ENCODE measurements at regions not wholly inside any gene's neighbourhood (a gene's known extent, or its start where the extent isn't known, plus 50 kb on each side); places are given as distances from the start of the nearest gene placed in this dataset.

DNA sequence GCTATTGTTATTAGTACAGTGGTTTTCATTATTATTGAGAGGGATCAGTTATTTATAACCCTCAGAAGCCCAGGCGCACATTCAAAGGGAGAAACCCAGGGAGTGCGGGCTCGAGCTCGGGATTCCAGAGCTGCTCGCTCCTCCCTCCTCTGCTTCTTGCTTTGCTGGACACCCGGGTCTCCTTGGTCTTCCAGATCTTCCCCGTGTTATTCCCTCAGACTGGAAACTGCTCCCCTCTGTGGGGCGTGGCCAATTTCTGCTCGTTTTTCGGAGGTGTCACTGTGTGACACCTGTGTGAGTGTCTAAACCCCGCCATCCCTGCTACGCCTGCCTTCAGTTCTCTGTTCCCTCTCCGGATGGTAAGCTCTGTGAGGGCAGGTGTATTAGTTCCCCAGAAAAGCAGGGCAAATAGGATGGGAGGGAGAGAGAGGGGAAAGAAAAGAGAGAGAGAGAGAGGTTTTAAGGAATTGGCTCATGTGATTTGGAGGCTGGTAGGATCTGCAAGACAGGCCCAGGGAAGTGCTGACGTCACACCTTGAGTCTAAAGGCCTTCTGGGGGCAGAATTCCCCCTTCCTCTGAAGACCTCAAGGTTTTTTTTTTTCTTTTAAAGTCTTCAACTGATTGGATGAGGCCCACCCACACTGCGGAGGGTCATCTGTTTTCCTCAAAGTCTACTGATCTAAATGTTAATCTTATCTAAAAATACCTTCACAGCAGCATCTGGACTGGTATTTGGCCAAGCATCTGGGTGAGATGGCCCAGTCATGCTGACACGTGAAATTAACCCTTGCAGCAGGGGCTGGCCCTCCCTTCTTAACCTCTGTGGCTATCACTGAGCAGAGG, 457.3 kb upstream of the ID2 start:
- Histone ChIP-seq H3K4me2 (ENCODE audit: low read length) (no peak overlapping the region), H3K9ac (ENCODE audit: low read depth, low read length) (no peak overlapping the region), H3K4me3 (ENCODE audit: low read length) (no peak overlapping the region), H3K9me3 (replicated peaks; ENCODE audit: low read length) (no peaks in the 10 kb centered on the region), H3K27me3 (ENCODE audit: control insufficient read depth, insufficient read depth, low read length) (no peaks in the 10 kb centered on the region), H3K36me3 (ENCODE audit: insufficient read depth, low read length) (no peaks in the 10 kb centered on the region), H3K4me1 (ENCODE audit: control insufficient read depth, insufficient read depth, low read length) (peaks cover 16% of the 10 kb centered on the region)

DNA sequence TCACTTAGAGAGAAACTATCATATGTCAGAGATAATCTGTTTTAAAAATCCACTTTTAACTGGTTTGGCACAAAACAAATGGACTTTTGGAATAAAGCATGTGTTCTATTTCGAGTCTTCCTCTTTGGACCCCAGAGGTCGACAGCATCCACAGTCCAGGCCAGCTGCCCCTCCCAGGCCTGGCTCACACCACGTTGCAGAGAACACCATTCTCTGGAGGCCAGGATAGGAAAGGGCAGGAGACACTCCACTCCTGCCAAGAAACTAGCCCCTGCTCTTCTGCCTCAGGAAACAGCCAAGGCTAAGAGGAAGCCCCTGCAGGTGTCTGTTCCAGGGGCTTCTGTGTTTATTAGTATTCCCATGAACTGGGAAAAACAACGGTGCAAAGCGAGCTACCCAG, 456.6 kb upstream of the ID2 start:
- H3K4me2 ChIP-seq (ENCODE audit: low read length) = no peak overlapping the region
- no peaks in the 10 kb centered on the region for H3K9me3 ChIP-seq (replicated peaks; ENCODE audit: low read length)
- no peak overlapping the region for H3K4me3 ChIP-seq (ENCODE audit: low read length)
- no peaks in the 10 kb centered on the region for H3K36me3 ChIP-seq (ENCODE audit: insufficient read depth, low read length)
- no peaks in the 10 kb centered on the region for H3K27me3 ChIP-seq (ENCODE audit: control insufficient read depth, insufficient read depth, low read length)
- H3K9ac ChIP-seq (ENCODE audit: low read depth, low read length) = no peak overlapping the region
- peaks cover 11% of the 10 kb centered on the region for H3K4me1 ChIP-seq (ENCODE audit: control insufficient read depth, insufficient read depth, low read length)

DNA sequence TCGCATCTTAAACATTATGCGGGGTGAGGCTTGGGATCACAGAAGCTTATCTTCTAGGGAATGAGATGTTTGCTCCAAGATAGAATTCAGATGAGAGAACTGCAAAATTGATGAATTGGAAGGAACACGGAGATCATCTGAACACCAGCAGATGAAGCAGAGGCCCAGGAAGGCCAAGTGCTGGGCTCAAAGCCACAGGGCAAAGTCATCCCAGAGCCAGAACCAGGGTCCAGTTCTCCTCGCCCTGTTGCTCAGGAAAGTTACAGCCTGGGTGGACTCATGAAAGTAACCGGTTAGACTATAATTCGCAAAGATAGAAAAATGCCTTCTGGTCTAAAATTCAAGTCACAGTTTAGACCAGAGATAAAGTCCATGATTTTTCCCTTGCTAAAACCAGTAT, 456.1 kb upstream of the ID2 start:
- Histone ChIP-seq H3K27me3 (ENCODE audit: control insufficient read depth, insufficient read depth, low read length) (no peaks in the 10 kb centered on the region), H3K4me3 (ENCODE audit: low read length) (no peak overlapping the region), H3K4me2 (ENCODE audit: low read length) (no peak overlapping the region), H3K4me1 (ENCODE audit: control insufficient read depth, insufficient read depth, low read length) (peaks cover 6% of the 10 kb centered on the region), H3K9ac (ENCODE audit: low read depth, low read length) (no peak overlapping the region), H3K36me3 (ENCODE audit: insufficient read depth, low read length) (no peaks in the 10 kb centered on the region), H3K9me3 (replicated peaks; ENCODE audit: low read length) (no peaks in the 10 kb centered on the region)

DNA sequence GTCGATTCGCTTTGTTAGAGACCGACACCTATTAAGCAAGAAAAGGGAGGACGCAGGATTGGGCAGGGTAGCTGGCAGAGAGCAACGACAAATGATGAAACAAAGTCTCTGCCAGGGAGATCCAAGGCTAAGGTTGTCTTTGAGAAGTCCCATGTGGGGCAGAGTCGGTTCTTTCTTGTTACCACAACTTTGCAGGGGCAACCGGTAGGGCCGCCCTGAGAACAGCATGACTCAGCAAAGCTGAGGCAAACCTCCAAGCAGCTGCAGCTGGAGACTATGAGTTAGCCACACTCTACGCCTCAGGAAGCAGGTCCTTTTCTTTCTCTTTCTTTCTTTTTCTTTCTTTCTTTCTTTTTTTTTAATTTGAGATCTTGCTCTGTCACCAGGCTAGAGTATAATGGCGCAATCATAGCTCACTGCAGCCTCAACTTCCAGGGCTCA, 452.3 kb upstream of the ID2 start:
- peak overlapping the region; percentile 14 for H3K4me2 ChIP-seq (ENCODE audit: low read length)
- H3K4me1 ChIP-seq (ENCODE audit: control insufficient read depth, insufficient read depth, low read length) = peaks cover 6% of the 10 kb centered on the region
- no peaks in the 10 kb centered on the region for H3K9me3 ChIP-seq (replicated peaks; ENCODE audit: low read length)
- H3K36me3 ChIP-seq (ENCODE audit: insufficient read depth, low read length) = no peaks in the 10 kb centered on the region
- no peaks in the 10 kb centered on the region for H3K27me3 ChIP-seq (ENCODE audit: control insufficient read depth, insufficient read depth, low read length)
- H3K4me3 ChIP-seq (ENCODE audit: low read length) = no peak overlapping the region
- H3K9ac ChIP-seq (ENCODE audit: low read depth, low read length) = no peak overlapping the region

DNA sequence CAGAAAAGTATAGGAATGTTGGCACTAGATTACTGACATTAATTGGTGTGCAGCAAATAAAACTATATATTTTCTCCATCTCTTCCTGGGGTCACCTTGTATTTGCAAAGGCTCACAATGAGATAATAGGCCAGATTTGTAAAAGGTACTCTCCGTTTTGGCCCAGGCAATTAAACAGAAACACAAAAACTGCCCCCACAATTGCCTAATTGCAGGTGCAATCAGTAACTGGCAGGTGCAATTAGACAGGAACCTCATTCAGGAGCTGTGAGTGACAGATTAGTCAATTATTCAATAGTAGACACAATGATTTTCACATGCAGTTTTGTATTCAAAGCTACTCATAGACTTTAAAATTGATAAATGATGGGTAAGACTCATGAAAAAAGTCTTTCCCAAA, 451.4 kb upstream of the ID2 start:
- H3K9ac ChIP-seq (ENCODE audit: low read depth, low read length) = no peak overlapping the region
- no peaks in the 10 kb centered on the region for H3K9me3 ChIP-seq (replicated peaks; ENCODE audit: low read length)
- no peak overlapping the region for H3K4me2 ChIP-seq (ENCODE audit: low read length)
- H3K4me3 ChIP-seq (ENCODE audit: low read length) = no peak overlapping the region
- H3K4me1 ChIP-seq (ENCODE audit: control insufficient read depth, insufficient read depth, low read length) = peaks cover 6% of the 10 kb centered on the region
- no peaks in the 10 kb centered on the region for H3K27me3 ChIP-seq (ENCODE audit: control insufficient read depth, insufficient read depth, low read length)
- no peaks in the 10 kb centered on the region for H3K36me3 ChIP-seq (ENCODE audit: insufficient read depth, low read length)

DNA sequence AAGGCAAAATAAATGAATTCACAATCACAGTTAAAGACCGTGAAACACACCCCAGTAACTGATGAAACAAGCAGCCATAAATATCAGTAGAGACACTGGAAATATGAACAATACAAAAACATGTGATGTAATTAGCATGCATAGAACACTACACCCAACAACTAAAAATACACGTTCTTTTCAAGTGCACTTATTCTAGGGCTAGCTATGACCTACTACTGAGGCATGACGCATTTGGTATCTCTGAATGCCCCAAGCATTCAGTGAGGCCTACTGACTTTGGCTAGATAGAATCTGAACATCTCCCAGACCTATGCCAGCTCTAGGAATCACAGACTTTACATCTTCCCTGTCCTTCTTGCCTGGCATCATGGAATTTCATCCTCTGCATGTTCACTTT, 450.0 kb upstream of the ID2 start:
- H3K4me2 ChIP-seq (ENCODE audit: low read length) = no peak overlapping the region
- no peak overlapping the region for H3K9ac ChIP-seq (ENCODE audit: low read depth, low read length)
- H3K4me3 ChIP-seq (ENCODE audit: low read length) = no peak overlapping the region
- H3K27me3 ChIP-seq (ENCODE audit: control insufficient read depth, insufficient read depth, low read length) = peaks cover 6% of the 10 kb centered on the region
- H3K4me1 ChIP-seq (ENCODE audit: control insufficient read depth, insufficient read depth, low read length) = peaks cover 6% of the 10 kb centered on the region
- H3K9me3 ChIP-seq (replicated peaks; ENCODE audit: low read length) = no peaks in the 10 kb centered on the region
- H3K36me3 ChIP-seq (ENCODE audit: insufficient read depth, low read length) = no peaks in the 10 kb centered on the region

DNA sequence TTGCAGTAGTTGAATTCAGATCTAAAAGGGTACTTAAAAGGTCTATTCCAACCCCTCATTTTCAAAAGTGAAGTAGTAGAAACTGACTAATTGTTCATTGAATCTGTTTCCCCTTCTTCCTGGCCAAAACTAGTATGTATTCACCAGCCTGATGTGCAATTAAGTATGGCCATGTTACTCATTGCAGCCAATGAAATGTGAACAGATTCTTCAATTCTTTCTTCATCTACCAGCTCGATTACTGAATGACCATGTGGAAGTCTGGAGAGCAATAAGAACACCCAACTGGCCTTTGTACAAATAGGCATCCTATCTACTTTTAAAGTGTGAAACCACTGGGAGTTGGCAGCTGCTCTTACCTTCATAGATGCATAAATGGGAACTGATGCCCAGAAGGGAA, 449.0 kb upstream of the ID2 start:
- no peaks in the 10 kb centered on the region for H3K36me3 ChIP-seq (ENCODE audit: insufficient read depth, low read length)
- H3K4me2 ChIP-seq (ENCODE audit: low read length) = no peak overlapping the region
- peaks cover 13% of the 10 kb centered on the region for H3K27me3 ChIP-seq (ENCODE audit: control insufficient read depth, insufficient read depth, low read length)
- H3K4me3 ChIP-seq (ENCODE audit: low read length) = no peak overlapping the region
- H3K9ac ChIP-seq (ENCODE audit: low read depth, low read length) = no peak overlapping the region
- H3K9me3 ChIP-seq (replicated peaks; ENCODE audit: low read length) = no peaks in the 10 kb centered on the region
- H3K4me1 ChIP-seq (ENCODE audit: control insufficient read depth, insufficient read depth, low read length) = peaks cover 6% of the 10 kb centered on the region

DNA sequence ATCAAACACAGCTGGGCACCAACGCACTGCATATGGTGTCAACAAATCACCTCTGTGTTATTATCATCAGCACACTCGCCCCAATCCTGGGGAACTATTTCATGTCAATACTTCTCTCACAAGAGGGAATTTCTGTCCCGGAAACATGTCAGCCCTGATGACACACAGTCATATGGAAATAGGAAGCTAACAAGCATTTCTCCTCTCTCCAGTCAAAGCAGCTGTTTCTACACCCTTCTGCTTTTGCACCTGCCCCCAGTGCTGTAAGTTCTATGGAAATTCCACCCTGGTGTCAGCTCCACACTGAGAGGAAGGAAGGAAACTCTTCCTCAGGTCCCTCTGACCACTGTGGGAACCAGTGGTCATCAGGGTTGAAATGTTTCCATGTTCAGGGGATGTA, 447.6 kb upstream of the ID2 start:
- no peak overlapping the region for H3K4me2 ChIP-seq (ENCODE audit: low read length)
- no peak overlapping the region for H3K9ac ChIP-seq (ENCODE audit: low read depth, low read length)
- H3K4me1 ChIP-seq (ENCODE audit: control insufficient read depth, insufficient read depth, low read length) = peaks cover 5% of the 10 kb centered on the region
- peaks cover 24% of the 10 kb centered on the region for H3K27me3 ChIP-seq (ENCODE audit: control insufficient read depth, insufficient read depth, low read length)
- H3K9me3 ChIP-seq (replicated peaks; ENCODE audit: low read length) = no peaks in the 10 kb centered on the region
- no peaks in the 10 kb centered on the region for H3K36me3 ChIP-seq (ENCODE audit: insufficient read depth, low read length)
- no peak overlapping the region for H3K4me3 ChIP-seq (ENCODE audit: low read length)

DNA sequence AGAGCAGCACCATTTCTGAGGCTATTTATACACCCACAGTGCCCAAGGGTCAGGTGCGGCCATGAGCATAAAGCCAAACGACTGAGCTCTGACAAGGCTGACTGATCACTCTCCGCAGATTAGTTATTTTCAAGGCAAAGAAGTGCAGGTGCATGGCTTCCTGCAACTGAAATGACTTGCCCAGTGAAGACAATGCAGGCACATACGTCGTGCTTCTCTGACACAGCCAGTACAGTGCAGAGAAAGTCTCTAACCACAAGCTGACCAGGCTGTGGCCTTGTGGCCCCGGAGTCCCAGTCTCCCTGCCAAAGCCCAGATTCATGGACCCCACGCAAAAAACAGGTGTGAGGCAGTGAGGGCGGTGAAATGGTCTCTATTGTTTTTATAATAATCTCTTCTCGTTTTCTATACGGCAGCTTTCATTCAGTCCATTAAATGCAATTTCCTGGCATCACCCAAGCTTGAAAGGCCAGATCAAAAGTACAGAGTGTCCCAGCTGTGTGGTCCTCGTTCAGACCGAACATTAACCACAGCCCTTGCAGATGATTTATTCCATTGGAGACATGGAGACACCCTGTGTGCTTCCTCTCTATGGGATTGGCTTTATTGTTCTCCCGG, 447.0 kb upstream of the ID2 start:
- H3K27me3 ChIP-seq (ENCODE audit: control insufficient read depth, insufficient read depth, low read length) = peaks cover 28% of the 10 kb centered on the region
- no peak overlapping the region for H3K4me3 ChIP-seq (ENCODE audit: low read length)

DNA sequence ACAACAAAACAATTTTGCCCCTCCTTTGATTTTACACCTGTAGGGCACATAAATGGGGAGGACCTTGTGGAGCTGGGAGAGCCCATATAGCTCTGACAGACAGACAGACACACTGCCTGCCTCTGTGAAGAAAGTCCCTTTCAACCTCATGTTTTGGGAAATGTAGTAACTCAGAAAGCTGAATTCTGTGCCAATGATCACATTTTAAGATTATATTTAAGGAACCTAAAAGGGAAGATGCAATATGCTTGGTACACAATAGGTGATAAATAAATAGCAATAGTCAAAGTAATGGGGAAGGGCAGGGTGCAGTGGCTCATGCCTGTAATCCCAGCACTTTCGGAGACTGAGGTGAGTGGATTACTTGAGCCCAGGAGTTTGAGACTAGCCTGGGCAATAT, 446.4 kb upstream of the ID2 start:
- Histone ChIP-seq H3K4me1 (ENCODE audit: control insufficient read depth, insufficient read depth, low read length) (no peaks in the 10 kb centered on the region), H3K36me3 (ENCODE audit: insufficient read depth, low read length) (no peaks in the 10 kb centered on the region), H3K4me2 (ENCODE audit: low read length) (no peak overlapping the region), H3K27me3 (ENCODE audit: control insufficient read depth, insufficient read depth, low read length) (peaks cover 28% of the 10 kb centered on the region), H3K9ac (ENCODE audit: low read depth, low read length) (no peak overlapping the region), H3K4me3 (ENCODE audit: low read length) (no peak overlapping the region), H3K9me3 (replicated peaks; ENCODE audit: low read length) (no peaks in the 10 kb centered on the region)

More for the DNA sequence above, 447.0 kb upstream of the ID2 start:
- Histone ChIP-seq H3K4me1 (ENCODE audit: control insufficient read depth, insufficient read depth, low read length) (no peaks in the 10 kb centered on the region), H3K36me3 (ENCODE audit: insufficient read depth, low read length) (no peaks in the 10 kb centered on the region), H3K4me2 (ENCODE audit: low read length) (no peak overlapping the region), H3K9ac (ENCODE audit: low read depth, low read length) (no peak overlapping the region), H3K9me3 (replicated peaks; ENCODE audit: low read length) (no peaks in the 10 kb centered on the region)

DNA sequence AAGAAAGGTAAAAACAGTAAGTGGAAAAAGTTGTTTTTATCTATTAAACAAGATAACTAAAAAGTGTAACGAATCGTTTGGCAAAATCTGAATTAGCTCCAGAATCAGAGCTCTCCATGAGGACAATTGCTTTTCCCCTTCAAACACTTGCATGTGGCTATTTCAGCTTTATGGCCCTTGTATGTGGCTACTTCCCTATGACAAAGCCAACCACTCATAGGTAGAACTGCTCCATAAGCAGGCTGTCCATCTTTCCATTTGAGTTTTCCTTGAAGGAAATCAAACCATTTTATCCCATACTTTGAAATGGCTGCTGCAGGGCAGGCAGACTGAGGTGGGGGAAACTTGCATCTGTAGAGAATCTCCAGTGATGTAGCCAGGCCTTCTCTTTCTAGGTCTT, 445.5 kb upstream of the ID2 start:
- no peak overlapping the region for H3K9ac ChIP-seq (ENCODE audit: low read depth, low read length)

More for the DNA sequence above, 445.5 kb upstream of the ID2 start:
- H3K4me3 ChIP-seq (ENCODE audit: low read length) = no peak overlapping the region
- no peaks in the 10 kb centered on the region for H3K36me3 ChIP-seq (ENCODE audit: insufficient read depth, low read length)
- H3K4me1 ChIP-seq (ENCODE audit: control insufficient read depth, insufficient read depth, low read length) = no peaks in the 10 kb centered on the region
- H3K27me3 ChIP-seq (ENCODE audit: control insufficient read depth, insufficient read depth, low read length) = peaks cover 28% of the 10 kb centered on the region
- no peak overlapping the region for H3K4me2 ChIP-seq (ENCODE audit: low read length)
- H3K9me3 ChIP-seq (replicated peaks; ENCODE audit: low read length) = no peaks in the 10 kb centered on the region

All from skeletal muscle satellite cell (primary cell).